PFSK-1 (cell line): ENCODE measurements at regions not wholly inside any gene's neighbourhood (a gene's known extent, or its start where the extent isn't known, plus 50 kb on each side); places are given as distances from the start of the nearest gene placed in this dataset.

Experiments used
- FOXP2 ChIP-seq: optimal IDR thresholded peaks from 2 replicates; pipeline ENCODE3; 2011; ENCODE audit warnings: borderline replicate concordance, control low read depth, inconsistent platforms; ENCODE audit not compliant: insufficient read depth; ENCODE audit errors: extremely low read length, extremely low read depth
- POLR2AphosphoS5 ChIP-seq: IDR thresholded peaks from 2 replicates; pipeline ENCODE4 v1.6.1; 2012; ENCODE audit warnings: low read depth, mild to moderate bottlenecking, control low read depth, low read length, moderate library complexity
- SIN3A ChIP-seq: IDR thresholded peaks from 2 replicates; pipeline ENCODE4 v1.6.1; 2012; ENCODE audit warnings: mild to moderate bottlenecking, low read length, moderate library complexity, borderline replicate concordance; ENCODE audit not compliant: insufficient read depth
- TAF1 ChIP-seq: IDR thresholded peaks from 2 replicates; pipeline ENCODE4 v1.6.1; 2012; ENCODE audit warnings: low read length, control low read depth, borderline replicate concordance; ENCODE audit not compliant: insufficient read depth
- TF ChIP-seq, protein P1 (sequence below), 2 experiments: IDR thresholded peaks; 2 replicates each; pipeline versions ENCODE4 v1.6.1 to v1.8.0; 2011 to 2012; ENCODE audit warnings: low read depth in 2 of 2, low read length in 2 of 2, control low read depth in 1 of 2, inconsistent platforms in 1 of 2, mild to moderate bottlenecking in 1 of 2, moderate library complexity in 1 of 2; ENCODE audit not compliant: insufficient read depth in 1 of 2

DNA sequence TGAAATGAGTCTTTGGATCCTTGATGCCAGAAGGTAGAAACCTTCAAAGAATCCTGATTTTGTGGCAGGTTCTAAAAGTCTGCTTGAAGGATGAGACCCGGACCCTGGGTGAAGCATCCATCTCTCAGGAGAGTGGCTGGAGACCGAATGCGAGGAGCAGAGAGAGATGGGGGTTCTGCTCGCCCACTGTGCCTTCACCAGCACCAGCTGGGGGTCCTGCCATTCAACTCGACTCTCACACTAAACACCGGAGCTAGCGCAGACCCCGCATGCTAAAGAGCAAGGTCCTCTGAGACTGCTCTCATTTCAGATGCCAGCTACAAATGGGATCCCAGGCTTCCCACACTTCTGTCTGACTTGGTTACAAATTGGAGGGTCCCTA lies 218.4 kb downstream of the GLRX3 start:
- TF ChIP-seq SIN3A (no peak), FOXP2 (no peak), TAF1 (no peak), POLR2AphosphoS5 (no peak)
- TF ChIP-seq, protein P1, sequence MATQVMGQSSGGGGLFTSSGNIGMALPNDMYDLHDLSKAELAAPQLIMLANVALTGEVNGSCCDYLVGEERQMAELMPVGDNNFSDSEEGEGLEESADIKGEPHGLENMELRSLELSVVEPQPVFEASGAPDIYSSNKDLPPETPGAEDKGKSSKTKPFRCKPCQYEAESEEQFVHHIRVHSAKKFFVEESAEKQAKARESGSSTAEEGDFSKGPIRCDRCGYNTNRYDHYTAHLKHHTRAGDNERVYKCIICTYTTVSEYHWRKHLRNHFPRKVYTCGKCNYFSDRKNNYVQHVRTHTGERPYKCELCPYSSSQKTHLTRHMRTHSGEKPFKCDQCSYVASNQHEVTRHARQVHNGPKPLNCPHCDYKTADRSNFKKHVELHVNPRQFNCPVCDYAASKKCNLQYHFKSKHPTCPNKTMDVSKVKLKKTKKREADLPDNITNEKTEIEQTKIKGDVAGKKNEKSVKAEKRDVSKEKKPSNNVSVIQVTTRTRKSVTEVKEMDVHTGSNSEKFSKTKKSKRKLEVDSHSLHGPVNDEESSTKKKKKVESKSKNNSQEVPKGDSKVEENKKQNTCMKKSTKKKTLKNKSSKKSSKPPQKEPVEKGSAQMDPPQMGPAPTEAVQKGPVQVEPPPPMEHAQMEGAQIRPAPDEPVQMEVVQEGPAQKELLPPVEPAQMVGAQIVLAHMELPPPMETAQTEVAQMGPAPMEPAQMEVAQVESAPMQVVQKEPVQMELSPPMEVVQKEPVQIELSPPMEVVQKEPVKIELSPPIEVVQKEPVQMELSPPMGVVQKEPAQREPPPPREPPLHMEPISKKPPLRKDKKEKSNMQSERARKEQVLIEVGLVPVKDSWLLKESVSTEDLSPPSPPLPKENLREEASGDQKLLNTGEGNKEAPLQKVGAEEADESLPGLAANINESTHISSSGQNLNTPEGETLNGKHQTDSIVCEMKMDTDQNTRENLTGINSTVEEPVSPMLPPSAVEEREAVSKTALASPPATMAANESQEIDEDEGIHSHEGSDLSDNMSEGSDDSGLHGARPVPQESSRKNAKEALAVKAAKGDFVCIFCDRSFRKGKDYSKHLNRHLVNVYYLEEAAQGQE (IDR thresholded peaks at IDR 0.05; ENCODE audit: insufficient read depth in 1 of 2, low read depth in 2 of 2, low read length in 2 of 2), result no peak

DNA sequence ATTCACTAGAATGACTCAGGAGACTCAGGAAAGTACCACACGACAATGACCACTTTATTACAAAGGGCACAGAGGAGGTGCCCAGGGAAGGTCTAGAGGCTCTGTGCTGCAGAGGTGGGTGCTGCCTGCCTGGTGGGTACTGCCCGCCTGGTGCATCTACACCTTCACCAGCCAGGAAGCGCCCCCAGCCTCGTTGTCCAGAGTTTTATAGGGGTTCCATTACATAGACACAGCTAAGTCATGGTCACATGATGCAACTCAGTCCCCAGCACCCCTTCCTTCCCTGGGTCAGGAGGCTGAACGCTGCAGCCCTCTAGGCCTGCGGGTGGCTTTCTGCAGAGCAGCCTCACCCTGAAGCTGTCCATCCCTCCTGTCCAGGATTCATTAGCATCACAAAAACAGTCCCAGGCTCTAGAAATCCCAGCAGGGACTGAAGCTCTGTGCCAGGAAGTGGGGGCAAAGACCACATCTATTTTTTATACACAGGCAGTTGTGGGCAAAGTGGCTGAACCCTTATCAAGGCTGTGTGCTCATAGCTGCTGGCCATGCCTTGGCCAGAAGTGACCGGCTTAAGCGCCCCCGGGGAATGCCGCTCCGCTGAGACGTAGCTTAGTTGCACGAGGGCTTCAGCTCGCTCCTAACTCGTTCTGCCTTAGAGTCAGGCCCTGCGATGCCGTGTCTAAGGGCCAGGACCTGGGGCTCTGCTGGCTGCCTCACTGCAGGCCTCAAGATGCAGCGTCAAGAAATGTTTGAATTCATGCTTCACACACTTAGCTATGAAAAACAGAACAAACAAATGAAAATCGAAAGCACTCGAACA lies 219.0 kb downstream of the GLRX3 start:
- TF ChIP-seq POLR2AphosphoS5, result no peak
- TF ChIP-seq SIN3A, result no peak
- TF ChIP-seq, protein P1 (IDR thresholded peaks at IDR 0.05; ENCODE audit: insufficient read depth in 1 of 2, low read depth in 2 of 2, low read length in 2 of 2), result no peak
- no peak for TF ChIP-seq TAF1
- TF ChIP-seq FOXP2, result no peak

DNA sequence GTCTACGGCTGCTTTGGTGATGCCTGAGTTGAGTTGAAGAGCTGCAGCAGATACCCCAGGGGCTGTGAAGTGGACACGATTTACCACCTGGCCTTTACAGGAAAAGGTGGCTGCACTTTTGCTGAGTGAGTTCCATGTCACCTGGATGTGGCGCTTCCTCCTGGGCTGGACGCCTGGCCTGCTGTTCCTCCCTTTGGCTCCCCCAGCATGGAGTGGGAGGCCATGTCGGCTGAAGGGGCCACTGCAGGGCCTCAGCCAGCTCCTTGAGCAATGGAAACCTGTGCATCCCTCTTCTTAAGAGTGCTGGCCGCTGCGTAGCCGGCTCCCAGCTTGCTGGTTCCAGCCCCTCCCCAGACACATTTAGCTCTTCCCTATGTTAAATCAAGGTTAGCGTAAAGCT lies 221.0 kb downstream of the GLRX3 start:
- TF ChIP-seq SIN3A (no peak), POLR2AphosphoS5 (no peak), FOXP2 (no peak), TAF1 (no peak)
- TF ChIP-seq, protein P1 (IDR thresholded peaks at IDR 0.05; ENCODE audit: insufficient read depth in 1 of 2, low read depth in 2 of 2, low read length in 2 of 2), result no peak

DNA sequence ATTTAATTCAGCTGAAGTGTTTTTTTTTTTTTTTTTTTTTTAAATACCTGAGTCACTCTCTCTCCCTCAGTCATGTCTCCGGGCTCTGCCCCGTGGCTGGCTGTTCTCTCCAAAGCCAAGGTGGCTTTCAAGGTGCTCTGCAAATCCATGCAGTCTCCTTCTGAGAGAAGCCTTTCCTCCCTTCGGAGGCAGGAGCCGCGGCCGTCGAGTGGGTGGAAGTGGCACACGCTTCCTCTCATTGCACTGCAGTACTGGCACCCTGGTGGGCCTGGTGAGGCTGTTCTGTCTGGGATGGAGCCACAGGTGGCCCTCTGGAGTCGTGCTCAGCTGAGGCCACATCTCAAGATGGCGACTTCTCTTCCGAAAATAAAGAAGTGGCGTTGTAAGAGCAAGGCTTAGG lies 221.8 kb downstream of the GLRX3 start:
- TF ChIP-seq SIN3A, result no peak
- no peak for TF ChIP-seq POLR2AphosphoS5
- TF ChIP-seq TAF1, result no peak
- TF ChIP-seq FOXP2, result no peak
- TF ChIP-seq, protein P1 (IDR thresholded peaks at IDR 0.05; ENCODE audit: insufficient read depth in 1 of 2, low read depth in 2 of 2, low read length in 2 of 2), result no peak

DNA sequence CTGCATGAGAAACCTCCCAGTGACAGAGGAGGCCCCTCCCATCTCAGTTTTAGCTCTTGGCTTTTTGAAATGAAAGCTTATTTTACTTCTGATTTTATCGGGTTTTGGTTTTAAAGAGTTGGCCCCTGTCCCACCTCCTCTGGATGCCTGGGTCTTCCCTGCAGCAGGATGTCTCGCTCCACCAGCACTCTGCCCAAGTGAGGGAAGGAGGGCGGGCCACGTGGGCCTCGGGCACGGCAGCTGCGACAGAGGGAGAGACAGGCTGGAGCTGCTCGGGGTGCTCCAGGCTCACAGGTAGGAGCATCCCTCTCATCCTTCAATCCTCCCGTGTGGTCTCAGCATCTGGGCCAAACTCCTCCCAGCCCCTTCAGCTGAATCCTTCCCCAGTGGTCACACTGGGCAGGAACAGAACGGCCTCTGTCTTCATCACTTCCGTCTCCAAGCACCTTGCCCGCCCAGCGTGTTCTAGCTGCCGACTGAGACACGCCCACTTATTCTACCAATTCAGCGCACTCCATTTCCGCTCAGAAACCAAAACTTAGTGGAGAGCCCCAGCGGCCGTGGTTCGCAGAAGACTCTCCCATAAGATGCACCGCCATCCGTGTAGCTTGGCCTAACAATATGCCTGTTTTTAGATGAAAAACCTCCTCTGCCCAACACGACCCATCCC lies 222.9 kb downstream of the GLRX3 start:
- no peak for TF ChIP-seq FOXP2
- TF ChIP-seq POLR2AphosphoS5, result no peak
- TF ChIP-seq, protein P1 (IDR thresholded peaks at IDR 0.05; ENCODE audit: insufficient read depth in 1 of 2, low read depth in 2 of 2, low read length in 2 of 2), result no peak
